Karpas-422 (cell line): ENCODE measurements at regions not wholly inside any gene's neighbourhood (a gene's known extent, or its start where the extent isn't known, plus 50 kb on each side); places are given as distances from the start of the nearest gene placed in this dataset.
"Not testable (repeated sequence)": the region's sequence is repeated elsewhere in the genome, so short reads cannot be mapped to it uniquely, and the experiment has no call there.

Source experiments
- DNase-seq: peaks from one replicate; pipeline ENCODE4 v3.0.0-alpha.2; 2015
- H2AFZ ChIP-seq: fragments of 200-600 bp; sonication (generic); 2 replicates; pipeline ENCODE4 v1.6.1; 2014; ENCODE audit warnings: antibody characterized with exemption, low read length, mixed read lengths
- H3K27ac ChIP-seq: fragments of 200-600 bp; sonication (generic); 2 replicates; pipeline ENCODE4 v1.5.1; 2014; ENCODE audit warnings: mild to moderate bottlenecking, low read length, moderate library complexity
- H3K27me3 ChIP-seq: fragments of 200-600 bp; sonication (generic); 2 replicates; pipeline ENCODE4 v1.6.1; 2014; ENCODE audit warnings: low read length, mixed read lengths
- H3K36me3 ChIP-seq: fragments of 200-600 bp; sonication (generic); 2 replicates; pipeline ENCODE4 v1.6.1; 2014; ENCODE audit warnings: low read length, mixed read lengths; ENCODE audit not compliant: insufficient read depth
- H3K4me1 ChIP-seq: fragments of 200-600 bp; sonication (generic); 2 replicates; pipeline ENCODE4 v1.6.1; 2014; ENCODE audit warnings: mild to moderate bottlenecking, low read length, mixed read lengths
- H3K4me2 ChIP-seq: fragments of 200-600 bp; sonication (generic); 2 replicates; pipeline ENCODE4 v1.6.1; 2014; ENCODE audit warnings: low read length, low read depth, mild to moderate bottlenecking; ENCODE audit not compliant: poor library complexity, severe bottlenecking
- H3K4me3 ChIP-seq: fragments of 200-600 bp; sonication (generic); 2 replicates; pipeline ENCODE4 v1.5.1; 2014; ENCODE audit warnings: mild to moderate bottlenecking, antibody characterized with exemption, low read length, mixed read lengths
- H3K79me2 ChIP-seq: fragments of 200-600 bp; sonication (generic); 2 replicates; pipeline ENCODE4 v1.6.1; 2014; ENCODE audit warnings: mild to moderate bottlenecking, low read length, mixed read lengths
- H3K9ac ChIP-seq: fragments of 200-600 bp; sonication (generic); 2 replicates; pipeline ENCODE4 v1.6.0; 2014; ENCODE audit warnings: low read length
- H3K9me2 ChIP-seq: fragments of 200-600 bp; sonication (generic), shearing (Covaris generic); replicated peaks from 2 replicates; pipeline ENCODE4 v1.6.0; 2014; ENCODE audit warnings: mild to moderate bottlenecking, low read length, moderate library complexity; ENCODE audit not compliant: insufficient read depth
- H3K9me3 ChIP-seq: fragments of 300-700, 200-600 bp; sonication (generic); 2 replicates; pipeline ENCODE4 v1.6.1; 2014; ENCODE audit warnings: low read length, mixed read lengths
- H4K20me1 ChIP-seq: fragments of 200-600 bp; sonication (generic); 2 replicates; pipeline ENCODE4 v1.6.1; 2014; ENCODE audit warnings: mild to moderate bottlenecking, antibody characterized with exemption, low read length, low read depth; ENCODE audit not compliant: insufficient read depth

DNA sequence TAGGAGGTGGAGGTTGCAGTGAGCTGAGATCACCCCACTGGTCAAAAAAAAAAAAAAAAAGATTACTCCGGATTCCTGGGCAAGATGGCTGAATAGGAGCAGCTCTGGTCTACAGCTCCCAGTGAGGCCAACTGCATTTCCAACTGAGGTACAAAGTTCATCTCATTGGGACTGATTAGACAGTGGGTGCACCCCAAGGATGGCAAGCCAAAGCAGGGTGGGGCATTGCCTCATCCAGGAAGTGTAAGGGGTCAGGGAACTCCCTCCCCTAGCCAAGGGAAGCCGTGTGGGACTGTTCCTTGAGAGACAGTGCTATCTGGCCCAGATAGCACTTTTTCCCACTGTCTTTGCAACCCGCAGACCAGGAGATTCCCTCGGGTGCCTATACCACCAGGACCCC lies 70.7 kb downstream of the CARTPT start:
- no peaks in the 10 kb centered on the region for H3K9me3 ChIP-seq
- no peaks in the 10 kb centered on the region for H3K36me3 ChIP-seq
- H3K27ac ChIP-seq = no peak overlapping the region
- no peaks in the 10 kb centered on the region for H4K20me1 ChIP-seq
- no peaks in the 10 kb centered on the region for H3K79me2 ChIP-seq
- no peak for DNase-seq
- H3K4me3 ChIP-seq = no peak overlapping the region
- H3K4me2 ChIP-seq = no peak overlapping the region
- no peak overlapping the region for H2AFZ ChIP-seq
- H3K27me3 ChIP-seq = no peaks in the 10 kb centered on the region
- no peaks in the 10 kb centered on the region for H3K9me2 ChIP-seq
- H3K9ac ChIP-seq = no peak overlapping the region
- H3K4me1 ChIP-seq = peaks cover 7% of the 10 kb centered on the region

- Histone ChIP-seq H3K9me2 (no peaks in the 10 kb centered on the region), H2AFZ (no peak overlapping the region), H3K4me3 (no peak overlapping the region), H3K4me2 (no peak overlapping the region), H3K36me3 (no peaks in the 10 kb centered on the region), H3K27ac (no peak overlapping the region), H3K9me3 (no peaks in the 10 kb centered on the region), H3K79me2 (no peaks in the 10 kb centered on the region), H4K20me1 (no peaks in the 10 kb centered on the region), H3K27me3 (no peaks in the 10 kb centered on the region), H3K4me1 (peaks cover 7% of the 10 kb centered on the region), H3K9ac (no peak overlapping the region)
- DNase-seq = no peak
Observed at GRCh38 chr5:71790433-71790832, 71.4 kb downstream of the CARTPT start.

GRCh38 chr5:71792041-71792440 lies 73.0 kb downstream of the CARTPT start:
- H3K9ac ChIP-seq, H3K79me2 ChIP-seq, H3K27me3 ChIP-seq, H4K20me1 ChIP-seq, H3K4me1 ChIP-seq, H3K27ac ChIP-seq, H3K9me2 ChIP-seq, H3K9me3 ChIP-seq, H2AFZ ChIP-seq, H3K36me3 ChIP-seq, H3K4me2 ChIP-seq, H3K4me3 ChIP-seq, DNase-seq: not testable (repeated sequence)

GRCh38 chr5:71794061-71794695 lies 75.1 kb downstream of the CARTPT start:
- Histone ChIP-seq H3K79me2 (no peaks in the 10 kb centered on the region), H4K20me1 (no peaks in the 10 kb centered on the region), H3K9me3 (no peaks in the 10 kb centered on the region), H3K27ac (no peak overlapping the region), H3K4me3 (no peak overlapping the region), H3K9me2 (no peaks in the 10 kb centered on the region), H3K27me3 (no peaks in the 10 kb centered on the region), H3K4me1 (no peaks in the 10 kb centered on the region), H3K4me2 (no peak overlapping the region), H3K36me3 (no peaks in the 10 kb centered on the region), H2AFZ (no peak overlapping the region), H3K9ac (no peak overlapping the region)
- no peak for DNase-seq

DNA sequence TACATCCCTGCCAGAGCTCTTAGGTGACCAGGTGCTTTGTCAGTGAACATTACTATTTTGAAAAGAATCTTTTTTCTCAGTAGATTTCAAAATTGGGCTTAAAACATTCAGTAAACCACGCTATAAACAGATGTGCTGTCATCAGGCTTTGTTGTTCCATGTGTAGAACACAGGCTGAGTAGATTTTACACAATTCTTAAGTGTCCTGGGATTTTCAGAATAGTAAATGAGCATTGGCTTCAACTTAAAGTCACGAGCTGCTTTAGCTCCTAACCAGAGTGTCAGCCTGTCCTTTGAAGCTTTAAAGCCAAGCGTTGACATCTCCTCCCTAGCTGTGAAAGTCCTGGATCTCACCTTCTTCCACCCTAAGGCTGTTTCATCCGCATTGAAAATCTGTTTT lies 83.6 kb downstream of the CARTPT start:
- Histone ChIP-seq H3K9ac (no peak overlapping the region), H4K20me1 (no peaks in the 10 kb centered on the region), H3K4me1 (no peaks in the 10 kb centered on the region), H3K79me2 (no peaks in the 10 kb centered on the region), H3K27me3 (no peaks in the 10 kb centered on the region), H3K36me3 (no peaks in the 10 kb centered on the region), H2AFZ (no peak overlapping the region), H3K4me2 (no peak overlapping the region), H3K4me3 (no peak overlapping the region), H3K27ac (no peak overlapping the region), H3K9me3 (no peaks in the 10 kb centered on the region), H3K9me2 (no peaks in the 10 kb centered on the region)
- DNase-seq = no peak

DNA sequence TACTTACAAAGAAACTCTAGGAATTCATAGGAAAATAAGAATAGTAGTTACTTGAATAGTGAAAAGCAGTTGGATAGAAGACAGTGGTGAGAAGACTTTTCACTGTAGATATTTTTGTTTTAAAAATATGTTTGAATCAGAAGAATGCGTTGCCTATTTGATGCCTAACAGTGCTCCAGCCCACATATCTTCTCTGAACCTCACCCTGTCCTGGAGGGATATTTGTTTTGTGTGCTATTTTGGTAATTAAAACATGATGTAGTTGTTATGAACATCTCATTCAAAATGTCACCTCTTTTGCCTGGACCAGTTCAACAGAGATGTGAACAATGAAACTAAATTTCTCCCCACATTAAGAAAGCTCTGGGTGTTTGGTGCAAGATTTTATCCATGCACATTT lies 87.6 kb downstream of the CARTPT start:
- Histone ChIP-seq H3K27me3 (no peaks in the 10 kb centered on the region), H3K27ac (no peak overlapping the region), H3K4me3 (no peak overlapping the region), H3K36me3 (no peaks in the 10 kb centered on the region), H4K20me1 (no peaks in the 10 kb centered on the region), H3K4me2 (no peak overlapping the region), H3K9me3 (no peaks in the 10 kb centered on the region), H3K9ac (no peak overlapping the region), H2AFZ (no peak overlapping the region), H3K79me2 (no peaks in the 10 kb centered on the region), H3K9me2 (no peaks in the 10 kb centered on the region), H3K4me1 (no peaks in the 10 kb centered on the region)
- DNase-seq = no peak

DNA sequence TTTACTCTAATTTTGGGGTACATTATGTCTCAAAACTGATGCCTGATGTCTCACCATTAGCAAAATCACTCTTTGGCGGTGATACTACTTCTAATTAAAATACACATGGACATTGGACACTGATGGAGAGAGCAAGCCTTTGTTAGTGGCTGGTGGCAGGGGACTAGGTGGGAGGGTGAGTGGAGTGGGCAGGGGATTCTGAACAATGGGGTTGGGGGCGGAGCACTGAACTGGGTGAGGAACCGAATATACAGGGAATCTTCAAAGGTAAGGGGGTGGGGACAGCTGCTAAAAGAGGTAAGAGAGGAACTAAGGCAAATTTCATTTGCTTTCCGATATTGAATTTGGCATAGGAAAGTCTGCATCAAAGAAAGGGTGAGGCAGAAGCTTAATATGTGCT lies 88.8 kb downstream of the CARTPT start:
- Histone ChIP-seq H2AFZ (no peak overlapping the region), H3K27me3 (no peaks in the 10 kb centered on the region), H3K36me3 (no peaks in the 10 kb centered on the region), H3K9ac (no peak overlapping the region), H3K27ac (no peak overlapping the region), H3K9me2 (no peaks in the 10 kb centered on the region), H3K4me3 (no peak overlapping the region), H4K20me1 (no peaks in the 10 kb centered on the region), H3K4me2 (no peak overlapping the region), H3K9me3 (no peaks in the 10 kb centered on the region), H3K79me2 (no peaks in the 10 kb centered on the region), H3K4me1 (no peaks in the 10 kb centered on the region)
- DNase-seq = no peak

- Histone ChIP-seq H3K9ac (no peak overlapping the region), H2AFZ (no peak overlapping the region), H3K9me2 (no peaks in the 10 kb centered on the region), H3K36me3 (no peaks in the 10 kb centered on the region), H3K9me3 (no peaks in the 10 kb centered on the region), H4K20me1 (no peaks in the 10 kb centered on the region), H3K4me3 (no peak overlapping the region), H3K4me1 (no peaks in the 10 kb centered on the region), H3K4me2 (no peak overlapping the region), H3K27me3 (no peaks in the 10 kb centered on the region), H3K27ac (no peak overlapping the region), H3K79me2 (no peaks in the 10 kb centered on the region)
- no peak for DNase-seq
Observed at GRCh38 chr5:71809446-71809845, 90.4 kb downstream of the CARTPT start.

DNA sequence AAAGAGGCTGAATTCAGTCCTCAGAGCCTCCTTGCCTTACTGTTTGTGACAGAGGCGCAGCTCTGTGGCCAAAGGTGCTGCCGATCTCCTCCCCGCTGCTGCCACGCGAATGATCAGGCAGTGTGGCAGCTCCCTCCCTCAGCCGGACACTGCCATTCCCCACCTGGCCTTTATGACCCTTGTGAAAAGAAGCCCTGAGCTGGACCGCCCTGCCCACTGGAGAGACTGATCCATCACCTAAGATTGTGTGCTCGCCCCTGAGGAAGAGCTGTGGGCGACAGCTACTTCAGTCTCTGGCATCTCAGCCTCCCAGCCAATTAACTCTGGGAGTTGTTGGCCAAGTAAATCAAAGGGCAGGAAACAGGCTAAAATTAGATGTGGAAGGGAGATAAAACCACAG lies 90.9 kb downstream of the CARTPT start:
- no peak overlapping the region for H3K4me3 ChIP-seq
- H3K9ac ChIP-seq = no peak overlapping the region
- no peaks in the 10 kb centered on the region for H3K36me3 ChIP-seq
- no peaks in the 10 kb centered on the region for H3K4me1 ChIP-seq
- H3K27me3 ChIP-seq = no peaks in the 10 kb centered on the region
- H3K9me2 ChIP-seq = no peaks in the 10 kb centered on the region
- no peak for DNase-seq
- no peaks in the 10 kb centered on the region for H4K20me1 ChIP-seq
- H3K4me2 ChIP-seq = no peak overlapping the region
- no peaks in the 10 kb centered on the region for H3K79me2 ChIP-seq
- H2AFZ ChIP-seq = no peak overlapping the region
- H3K9me3 ChIP-seq = no peaks in the 10 kb centered on the region
- no peak overlapping the region for H3K27ac ChIP-seq
